ENCODE measurements at regions not wholly inside any gene's neighbourhood (a gene's known extent, or its start where the extent isn't known, plus 50 kb on each side); places are given as distances from the start of the nearest gene placed in this dataset.
A peak's percentile ranks its signal among the peaks of the same experiment; 100 is the strongest.
"Not testable (repeated sequence)": the region's sequence is repeated elsewhere in the genome, so short reads cannot be mapped to it uniquely, and the experiment has no call there.

GRCh38 chr9:26244661-26245451, 566.6 kb upstream of the TUSC1 start:
- no peak for DNase-seq

DNA sequence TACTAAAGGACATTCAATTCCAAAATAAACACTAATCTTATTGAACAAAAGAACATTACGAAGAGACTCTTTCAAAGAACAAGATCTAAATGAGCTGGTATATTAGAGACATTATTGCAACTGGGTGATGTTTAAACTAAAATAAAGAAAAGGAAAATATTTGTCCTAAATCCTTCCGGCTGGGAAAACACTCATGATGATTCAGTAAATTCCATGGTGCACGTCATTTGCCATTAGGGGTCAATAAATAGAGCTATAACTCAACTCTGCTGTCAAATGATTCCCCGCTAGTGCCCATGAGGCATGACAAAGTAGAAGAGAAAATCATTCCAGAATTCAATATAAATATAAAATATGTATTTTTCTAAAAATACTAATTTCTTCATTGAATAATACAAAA, 565.5 kb upstream of the TUSC1 start:
- no peak for DNase-seq

GRCh38 chr9:26243029-26243697, 564.9 kb upstream of the TUSC1 start:
- no peak for DNase-seq

DNA sequence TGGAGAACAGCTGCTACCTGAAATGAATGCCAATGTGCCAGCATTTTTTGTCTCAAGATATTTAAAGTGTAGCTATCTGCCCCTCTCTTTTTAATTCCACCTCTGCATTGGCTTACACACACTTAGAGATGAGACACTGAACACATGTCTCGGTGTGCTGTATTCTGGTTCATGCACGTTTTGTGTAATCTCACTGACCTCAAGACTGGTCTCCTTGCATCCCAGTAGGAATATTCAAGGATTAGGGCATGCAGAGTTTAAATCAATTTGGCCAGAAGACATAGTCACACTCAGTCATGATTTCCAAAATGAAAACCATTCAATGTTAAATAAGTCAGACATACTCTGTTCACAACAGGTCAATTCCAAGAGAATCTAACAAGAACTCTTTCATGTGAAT, 561.8 kb upstream of the TUSC1 start:
- DNase-seq = no peak

DNA sequence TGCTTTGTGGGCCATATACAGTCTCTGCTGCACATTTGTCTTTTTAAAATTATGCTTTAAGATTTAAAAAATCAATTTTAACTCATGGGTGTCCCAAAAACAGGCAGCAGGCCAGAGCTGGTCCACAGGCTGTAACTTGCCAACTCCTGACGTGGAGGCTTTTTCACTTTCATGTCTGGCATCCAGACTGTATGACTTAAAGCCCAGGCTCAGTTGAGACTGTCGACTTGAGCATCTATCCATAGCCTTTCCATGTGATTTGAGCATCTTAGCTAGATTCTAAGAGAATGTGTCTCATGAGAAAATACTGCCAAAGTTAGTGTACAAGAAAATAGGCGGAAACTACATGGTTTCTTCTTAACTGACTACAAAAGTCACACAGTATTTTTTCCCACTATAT, 559.0 kb upstream of the TUSC1 start:
- DNase-seq = no peak

- DNase-seq = no peak
These were observed 556.6 kb upstream of the TUSC1 start for GRCh38 chr9:26234865-26235264.

GRCh38 chr9:26231391-26231790, 553.1 kb upstream of the TUSC1 start:
- DNase-seq = no peak

DNA sequence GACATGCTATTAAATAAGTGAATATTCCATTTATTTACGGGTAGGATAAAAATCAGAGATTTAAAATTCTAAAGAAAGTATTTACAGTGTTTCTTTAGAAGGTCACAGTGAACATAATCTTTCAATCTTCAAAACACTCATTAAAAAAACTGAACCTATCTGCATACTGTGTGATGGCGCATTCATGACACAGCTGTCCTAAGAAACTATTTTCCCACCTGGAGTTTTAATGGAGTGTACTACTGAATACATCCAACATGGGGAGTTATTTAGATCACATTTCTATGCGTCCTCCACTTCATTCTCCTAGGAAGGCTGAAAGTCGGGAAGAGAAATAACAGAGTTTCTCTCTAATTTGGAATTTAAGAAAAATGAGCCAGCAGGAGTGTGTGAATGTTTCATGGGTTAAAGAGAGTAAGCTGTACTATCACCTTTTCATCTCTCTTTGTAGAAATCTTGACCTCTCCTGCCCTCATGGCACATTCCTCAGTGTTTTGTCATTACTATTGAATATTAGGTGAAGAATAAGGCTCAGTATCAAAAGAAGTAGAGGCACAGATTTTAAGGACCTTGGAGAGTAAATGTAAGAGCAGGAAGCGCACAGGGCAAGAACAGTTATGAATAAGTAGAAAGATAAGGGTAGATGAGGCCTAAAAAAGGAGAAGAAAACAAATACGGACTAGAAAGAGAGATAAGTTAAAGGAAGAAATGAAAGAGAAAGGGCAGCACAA, 551.2 kb upstream of the TUSC1 start:
- no peak for DNase-seq

- DNase-seq = no peak
These were observed 550.0 kb upstream of the TUSC1 start for GRCh38 chr9:26228273-26228672.

DNA sequence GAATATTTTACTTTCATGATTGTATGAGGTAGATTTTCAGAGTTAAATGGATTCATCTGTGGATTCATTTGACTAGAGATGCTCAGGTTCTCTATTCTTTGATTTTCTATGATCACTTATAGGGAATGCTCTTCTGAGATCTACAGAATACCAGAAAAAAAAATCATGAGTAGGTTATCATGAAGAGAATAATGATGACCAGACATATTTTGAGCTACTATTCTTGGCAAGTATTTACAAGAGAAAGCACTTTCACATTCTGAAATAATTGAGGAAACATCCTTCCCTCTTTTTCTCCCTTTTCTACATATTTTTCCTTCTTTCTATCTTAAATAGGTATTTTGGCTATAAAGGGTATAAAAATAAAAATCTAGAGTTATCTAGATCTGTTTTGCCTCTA, 543.0 kb upstream of the TUSC1 start:
- DNase-seq = no peak

GRCh38 chr9:26220367-26220766, 542.1 kb upstream of the TUSC1 start:
- DNase-seq = no peak

DNA sequence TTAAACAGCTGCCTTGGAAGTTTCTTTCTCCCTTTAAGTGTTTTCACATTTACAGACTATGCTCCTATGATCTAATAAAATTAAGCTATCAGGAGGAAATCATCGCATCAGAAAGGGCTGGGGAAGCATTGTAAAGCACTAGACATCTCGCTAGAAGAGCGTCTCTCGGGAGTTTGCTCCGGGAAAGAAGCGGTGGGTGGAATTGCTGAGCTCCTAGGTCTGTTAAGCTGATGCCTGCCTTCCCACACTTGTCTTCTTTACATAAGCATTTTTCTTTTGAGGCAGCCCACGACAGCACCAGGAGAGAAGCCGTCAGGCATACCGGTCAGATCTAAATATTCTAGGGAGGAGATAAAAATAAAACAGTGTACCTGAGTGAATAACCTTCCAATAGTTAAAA, 541.7 kb upstream of the TUSC1 start:
- peak in 23 of 56 donors; percentile 3 to 69 (median 14) for DNase-seq

DNA sequence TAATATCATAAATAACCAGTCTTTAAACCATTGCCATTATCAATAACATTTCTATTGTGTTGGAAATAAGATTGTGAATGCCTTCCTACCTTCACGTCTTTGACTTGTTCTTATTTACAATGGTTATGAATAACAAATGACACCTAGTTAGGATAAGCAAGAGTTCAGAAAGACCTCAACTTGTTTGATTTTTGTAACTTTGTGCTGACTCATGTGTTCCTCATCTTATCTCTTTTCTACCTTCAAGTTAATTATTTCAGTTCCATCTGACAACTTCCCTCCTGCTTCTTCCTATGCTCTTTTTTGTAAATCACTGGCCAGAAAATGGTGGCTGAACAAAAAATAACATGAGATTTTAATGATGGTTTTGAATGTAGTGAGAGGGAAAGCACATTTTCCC, 538.5 kb upstream of the TUSC1 start:
- no peak for DNase-seq

DNA sequence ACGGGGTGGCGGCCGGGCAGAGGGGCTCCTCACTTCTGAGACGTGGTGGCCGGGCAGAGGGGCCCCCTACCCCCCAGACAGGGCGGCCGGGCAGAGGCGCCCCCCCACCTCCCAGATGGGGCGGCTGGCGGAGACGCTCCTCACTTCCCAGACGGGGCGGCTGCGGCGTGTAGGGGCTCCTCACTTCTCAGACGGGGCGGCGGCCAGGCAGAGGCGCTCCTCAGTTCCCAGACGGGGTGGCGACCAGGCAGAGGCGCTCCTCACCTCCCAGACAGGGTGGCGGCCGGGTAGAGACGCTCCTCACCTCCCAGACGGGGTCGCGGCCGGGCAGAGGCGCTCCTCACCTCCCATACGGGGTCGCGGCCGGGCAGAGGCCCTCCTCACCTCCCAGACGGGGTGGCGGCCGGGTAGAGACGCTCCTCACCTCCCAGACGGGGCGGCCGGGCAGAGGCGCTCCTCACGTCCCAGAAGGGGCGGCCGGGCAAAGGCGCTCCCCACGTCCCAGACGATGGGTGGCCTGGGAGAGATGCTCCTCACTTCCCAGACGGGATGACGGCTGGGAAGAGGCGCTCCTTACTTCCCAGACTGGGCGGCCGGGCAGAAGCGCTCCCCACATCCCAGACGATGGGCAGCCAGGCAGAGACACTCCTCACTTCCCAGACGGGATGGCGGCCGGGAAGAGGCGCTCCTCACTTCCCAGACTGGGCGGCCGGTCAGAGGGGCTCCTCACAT, 536.6 kb upstream of the TUSC1 start:
- DNase-seq = not testable (repeated sequence)

DNA sequence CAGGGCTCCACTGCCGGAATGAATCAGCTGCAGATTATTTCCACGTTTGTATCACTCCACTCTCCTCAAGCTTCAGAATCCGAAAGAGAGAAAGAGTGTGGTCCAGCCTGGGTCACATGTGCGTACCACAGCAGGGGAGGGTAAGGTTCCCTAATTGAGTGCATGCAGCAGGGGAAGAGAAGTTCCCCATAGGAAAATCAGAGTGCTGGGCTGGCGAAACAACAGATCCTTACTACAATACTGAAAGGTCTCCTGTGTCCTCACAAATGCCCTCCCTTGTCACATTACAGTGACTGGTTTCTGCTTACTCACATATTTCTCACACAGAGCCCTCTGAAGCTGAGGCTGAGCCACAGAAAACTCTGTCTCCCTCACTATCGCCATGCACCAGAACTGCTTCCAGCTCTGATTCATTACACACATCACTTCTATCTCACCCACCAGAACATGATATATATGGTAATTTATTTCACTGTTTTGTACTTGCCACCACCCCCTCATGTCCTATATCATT, 532.2 kb upstream of the TUSC1 start:
- peak in 30 of 56 donors; percentile 2 to 65 (median 30) for DNase-seq

DNA sequence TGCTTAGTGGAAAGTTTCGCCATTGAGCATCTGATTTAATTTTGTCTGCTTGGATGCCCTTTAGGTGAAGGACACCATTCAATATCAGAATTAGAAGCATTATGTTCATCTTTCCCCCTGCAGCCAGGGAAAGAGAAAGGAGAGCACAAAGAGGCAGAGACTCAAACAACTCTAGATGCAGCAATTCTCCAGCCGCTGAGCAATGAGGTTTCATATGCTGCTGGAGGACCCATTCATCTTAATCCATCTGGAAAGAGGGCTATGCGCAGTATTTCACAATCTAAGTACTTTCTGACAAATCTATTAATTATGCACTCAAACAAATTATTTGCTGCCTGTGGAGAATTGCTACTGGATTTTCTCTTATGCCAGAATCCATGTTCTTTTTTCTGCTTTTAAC, 527.0 kb upstream of the TUSC1 start:
- DNase-seq = no peak

GRCh38 chr9:26193237-26193636, 515.0 kb upstream of the TUSC1 start:
- no peak for DNase-seq

GRCh38 chr9:26191711-26192110, 513.5 kb upstream of the TUSC1 start:
- no peak for DNase-seq

GRCh38 chr9:26181836-26182235, 503.6 kb upstream of the TUSC1 start:
- DNase-seq = no peak

GRCh38 chr9:26176628-26177027, 498.4 kb upstream of the TUSC1 start:
- DNase-seq = no peak

GRCh38 chr9:26175264-26175663, 497.0 kb upstream of the TUSC1 start:
- no peak for DNase-seq

DNA sequence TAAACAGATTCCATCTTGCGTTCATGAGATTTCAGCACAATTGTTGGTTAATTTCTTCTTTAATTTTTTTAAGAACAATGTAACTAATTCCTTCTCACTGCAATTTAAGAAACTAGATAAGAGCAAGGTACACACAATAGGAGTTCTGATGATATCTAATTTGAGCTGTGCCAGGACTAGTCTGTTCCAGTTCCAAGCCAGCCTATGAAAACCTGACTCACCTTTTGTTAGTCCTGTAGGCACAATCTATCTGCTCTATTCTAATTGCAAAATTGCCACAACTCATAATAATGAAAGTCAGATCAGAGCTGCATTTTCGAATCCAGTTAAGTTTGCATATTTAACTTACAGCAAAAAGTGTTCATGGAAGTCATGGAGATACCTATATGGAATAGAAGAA, 494.1 kb upstream of the TUSC1 start:
- DNase-seq = no peak
